ENCODE measurements at regions not wholly inside any gene's neighbourhood (a gene's known extent, or its start where the extent isn't known, plus 50 kb on each side); places are given as distances from the start of the nearest gene placed in this dataset.

- Histone ChIP-seq H3K27me3 (ENCODE audit: insufficient read depth, low read depth, low read length) (no peaks in the 10 kb centered on the region), H2AFZ (ENCODE audit: low read depth, low read length) (no peak overlapping the region), H3K36me3 (ENCODE audit: insufficient read depth, low read length) (no peaks in the 10 kb centered on the region), H3K4me2 (ENCODE audit: low read length) (no peak overlapping the region), H3K9me3 (ENCODE audit: low read length) (no peaks in the 10 kb centered on the region), H3K27ac (ENCODE audit: low read length) (no peak overlapping the region), H3K79me2 (replicated peaks; ENCODE audit: insufficient read depth, low read length) (no peaks in the 10 kb centered on the region), H3K9ac (ENCODE audit: low read length) (no peak overlapping the region), H3F3A (ENCODE audit: insufficient read depth, low read length, poor library complexity, severe bottlenecking) (no peaks in the 10 kb centered on the region), H3K4me3 (ENCODE audit: low read length) (no peak overlapping the region), H4K20me1 (ENCODE audit: insufficient read depth) (no peaks in the 10 kb centered on the region), H3K9me2 (ENCODE audit: insufficient read depth, low read length) (no peaks in the 10 kb centered on the region)
- TF ChIP-seq SMC3 (conservative IDR thresholded peaks at IDR 0.05; ENCODE audit: poor library complexity) (no peak), EZH2 (IDR thresholded peaks at IDR 0.05; ENCODE audit: borderline replicate concordance, insufficient read depth, low read length, poor library complexity, severe bottlenecking) (no peak), MXI1 (conservative IDR thresholded peaks at IDR 0.05; ENCODE audit: poor library complexity, severe bottlenecking) (no peak), POLR2AphosphoS5 (IDR thresholded peaks at IDR 0.05) (no peak), TAF1 (IDR thresholded peaks at IDR 0.05; ENCODE audit: low read depth) (no peak)
These were observed 76.1 kb upstream of the THBS1 start for GRCh38 chr15:39504808-39505207.

GRCh38 chr15:39506146-39506545 lies 74.7 kb upstream of the THBS1 start:
- H3K9me3 ChIP-seq (ENCODE audit: low read length): no peaks in the 10 kb centered on the region

GRCh38 chr15:39508536-39508935 lies 72.3 kb upstream of the THBS1 start:
- H3K9me2 ChIP-seq (ENCODE audit: insufficient read depth, low read length): no peaks in the 10 kb centered on the region
- H3K9me3 ChIP-seq (ENCODE audit: low read length): no peaks in the 10 kb centered on the region
- no peak overlapping the region for H3K4me3 ChIP-seq (ENCODE audit: low read length)
- no peaks in the 10 kb centered on the region for H3K79me2 ChIP-seq (replicated peaks; ENCODE audit: insufficient read depth, low read length)
- H3F3A ChIP-seq (ENCODE audit: insufficient read depth, low read length, poor library complexity, severe bottlenecking): no peaks in the 10 kb centered on the region
- no peak overlapping the region for H3K4me2 ChIP-seq (ENCODE audit: low read length)
- no peak overlapping the region for H3K9ac ChIP-seq (ENCODE audit: low read length)
- H3K27me3 ChIP-seq (ENCODE audit: insufficient read depth, low read depth, low read length): no peaks in the 10 kb centered on the region
- H2AFZ ChIP-seq (ENCODE audit: low read depth, low read length): no peak overlapping the region
- no peaks in the 10 kb centered on the region for H3K36me3 ChIP-seq (ENCODE audit: insufficient read depth, low read length)
- H3K27ac ChIP-seq (ENCODE audit: low read length): no peak overlapping the region
- TF ChIP-seq TAF1 (IDR thresholded peaks at IDR 0.05; ENCODE audit: low read depth): no peak
- H4K20me1 ChIP-seq (ENCODE audit: insufficient read depth): no peaks in the 10 kb centered on the region

More at GRCh38 chr15:39506146-39506545, 74.7 kb upstream of the THBS1 start:
- Histone ChIP-seq H3K4me3 (ENCODE audit: low read length) (no peak overlapping the region), H3F3A (ENCODE audit: insufficient read depth, low read length, poor library complexity, severe bottlenecking) (no peaks in the 10 kb centered on the region), H3K4me2 (ENCODE audit: low read length) (no peak overlapping the region), H3K9me2 (ENCODE audit: insufficient read depth, low read length) (no peaks in the 10 kb centered on the region), H3K36me3 (ENCODE audit: insufficient read depth, low read length) (no peaks in the 10 kb centered on the region), H3K9ac (ENCODE audit: low read length) (no peak overlapping the region), H4K20me1 (ENCODE audit: insufficient read depth) (no peaks in the 10 kb centered on the region), H3K79me2 (replicated peaks; ENCODE audit: insufficient read depth, low read length) (no peaks in the 10 kb centered on the region), H2AFZ (ENCODE audit: low read depth, low read length) (no peak overlapping the region), H3K27ac (ENCODE audit: low read length) (no peak overlapping the region), H3K27me3 (ENCODE audit: insufficient read depth, low read depth, low read length) (no peaks in the 10 kb centered on the region)
- TF ChIP-seq TAF1 (IDR thresholded peaks at IDR 0.05; ENCODE audit: low read depth) (no peak), RAD21 (conservative IDR thresholded peaks at IDR 0.05) (no peak), CTCF (IDR thresholded peaks at IDR 0.05; ENCODE audit: poor library complexity, severe bottlenecking) (no peak)

GRCh38 chr15:39510001-39510701 lies 70.7 kb upstream of the THBS1 start:
- H3F3A ChIP-seq (ENCODE audit: insufficient read depth, low read length, poor library complexity, severe bottlenecking): no peaks in the 10 kb centered on the region
- no peaks in the 10 kb centered on the region for H3K9me3 ChIP-seq (ENCODE audit: low read length)
- no peaks in the 10 kb centered on the region for H3K9me2 ChIP-seq (ENCODE audit: insufficient read depth, low read length)
- no peak overlapping the region for H3K4me2 ChIP-seq (ENCODE audit: low read length)
- no peak for TF ChIP-seq EP300 (conservative IDR thresholded peaks at IDR 0.05; ENCODE audit: poor library complexity, severe bottlenecking)
- no peak for TF ChIP-seq TAF1 (IDR thresholded peaks at IDR 0.05; ENCODE audit: low read depth)
- TF ChIP-seq EZH2 (IDR thresholded peaks at IDR 0.05; ENCODE audit: borderline replicate concordance, insufficient read depth, low read length, poor library complexity, severe bottlenecking): no peak
- no peak for TF ChIP-seq RAD21 (conservative IDR thresholded peaks at IDR 0.05)
- TF ChIP-seq CTCF (IDR thresholded peaks at IDR 0.05; ENCODE audit: poor library complexity, severe bottlenecking): no peak
- no peak for TF ChIP-seq MXI1 (conservative IDR thresholded peaks at IDR 0.05; ENCODE audit: poor library complexity, severe bottlenecking)
- H4K20me1 ChIP-seq (ENCODE audit: insufficient read depth): no peaks in the 10 kb centered on the region
- H2AFZ ChIP-seq (ENCODE audit: low read depth, low read length): no peak overlapping the region
- no peak overlapping the region for H3K9ac ChIP-seq (ENCODE audit: low read length)
- H3K4me3 ChIP-seq (ENCODE audit: low read length): no peak overlapping the region
- H3K27me3 ChIP-seq (ENCODE audit: insufficient read depth, low read depth, low read length): no peaks in the 10 kb centered on the region
- H3K36me3 ChIP-seq (ENCODE audit: insufficient read depth, low read length): no peaks in the 10 kb centered on the region
- H3K79me2 ChIP-seq (replicated peaks; ENCODE audit: insufficient read depth, low read length): no peaks in the 10 kb centered on the region
- no peak overlapping the region for H3K27ac ChIP-seq (ENCODE audit: low read length)
